K562 (cell line): ENCODE measurements at regions not wholly inside any gene's neighbourhood (a gene's known extent, or its start where the extent isn't known, plus 50 kb on each side); places are given as distances from the start of the nearest gene placed in this dataset.

Experiments used
- ATAC-seq: fragments of 200-7000 bp; cut with Tn5 transposase; 3 replicates; pipeline ENCODE4 v1.9.1; 2020; ENCODE audit warnings: moderate library complexity
- BruUV-seq: library from RNA; stranded (reverse); fragments of 400-500 nt; replicated peaks from 2 replicates; lab custom pipeline; 2021; lab: Mats Ljungman, UMichigan
- CTCF ChIA-PET: fragments of 300-600 bp; formaldehyde crosslinking; extraction: SDS; loops from one replicate; lab custom pipeline; 2021; ENCODE audit warnings: low intra/inter-chr PET ratio; lab: Yijun Ruan, JAX
- POLR2A ChIA-PET: fragments of 300-600, 350-650 bp; sonication (Branson Sonifier 250); formaldehyde crosslinking; extraction: SDS; loops from one replicate; lab custom pipeline; 2021; ENCODE audit warnings: antibody characterized with exemption, inconsistent platforms; lab: Yijun Ruan, JAX
- DNase-seq, 4 experiments: peaks; one replicate each; pipeline versions ENCODE4 v3.0.0 to v3.0.0-alpha.2; 2011 to 2018; ENCODE audit warnings: low spot score in 3 of 4, mixed read lengths in 3 of 4; ENCODE audit errors: extremely low read depth in 1 of 4
- FAIRE-seq: peaks from 2 replicates; lab custom pipeline; 2011; peaks lifted over from hg19 to GRCh38; lab: Jason Lieb, UNC
- H2AFZ ChIP-seq: 2 replicates; pipeline ENCODE4 v1.6.0; 2011; ENCODE audit warnings: low read depth, low read length, control low read depth, inconsistent platforms
- H3K27ac ChIP-seq: fragments of 200-600 bp; 3 replicates; pipeline ENCODE4 v1.8.0; 2011; ENCODE audit warnings: low read depth, mild to moderate bottlenecking, control low read depth, inconsistent platforms, low read length, moderate library complexity, mixed read lengths; ENCODE audit errors: extremely low read depth
- H3K27me3 ChIP-seq, 2 experiments: fragments of 300-600 bp in 1 of 2; 2 replicates in 1 of 2; 3 replicates in 1 of 2; pipeline versions ENCODE4 v1.6.0 to v1.8.0; 2011; ENCODE audit warnings: inconsistent platforms in 2 of 2, low read length in 2 of 2, mild to moderate bottlenecking in 1 of 2, mixed read lengths in 1 of 2, moderate library complexity in 1 of 2; ENCODE audit not compliant: control insufficient read depth in 2 of 2, insufficient read depth in 2 of 2
- H3K36me3 ChIP-seq: fragments of 300-600 bp; 3 replicates; pipeline ENCODE4 v1.8.0; 2011; ENCODE audit warnings: mild to moderate bottlenecking, low read length, inconsistent platforms; ENCODE audit not compliant: control insufficient read depth, insufficient read depth
- H3K4me1 ChIP-seq, 2 experiments: fragments of 200-600 bp in 1 of 2; replicated peaks in 1 of 2; 2 replicates in 1 of 2; 3 replicates in 1 of 2; pipeline versions ENCODE4 v1.5.1 to v1.8.0; 2011; ENCODE audit warnings: inconsistent platforms in 2 of 2, low read length in 2 of 2, mild to moderate bottlenecking in 1 of 2, mixed read lengths in 1 of 2, moderate library complexity in 1 of 2; ENCODE audit not compliant: control insufficient read depth in 2 of 2, insufficient read depth in 2 of 2
- H3K4me2 ChIP-seq: 2 replicates; pipeline ENCODE4 v1.6.1; 2011; ENCODE audit warnings: low read length, control low read depth, inconsistent platforms, mixed read lengths; ENCODE audit not compliant: insufficient read depth
- H3K4me3 ChIP-seq: fragments of 200-600 bp; sonication (generic), shearing (Covaris generic); 2 replicates; pipeline ENCODE4 v1.5.1; 2016; ENCODE audit warnings: control low read depth, inconsistent platforms
- H3K79me2 ChIP-seq: fragments of 200-600 bp; 3 replicates; pipeline ENCODE4 v1.8.0; 2011; ENCODE audit warnings: low read length, inconsistent platforms; ENCODE audit not compliant: control insufficient read depth, insufficient read depth
- H3K9ac ChIP-seq, 2 experiments: 2 replicates each; pipeline versions ENCODE4 v1.6.0 to v1.6.1; 2011; ENCODE audit warnings: low read depth in 2 of 2, low read length in 2 of 2, control low read depth in 1 of 2, inconsistent platforms in 1 of 2, mild to moderate bottlenecking in 1 of 2, mixed read lengths in 1 of 2; ENCODE audit not compliant: insufficient read depth in 1 of 2
- H3K9me1 ChIP-seq: one replicate; pipeline ENCODE4 v1.6.0; 2011; ENCODE audit warnings: inconsistent platforms, mild to moderate bottlenecking, low read length, moderate library complexity; ENCODE audit not compliant: control insufficient read depth, insufficient read depth
- H3K9me3 ChIP-seq: replicated peaks from 2 replicates; pipeline ENCODE4 v1.5.1; 2011; ENCODE audit warnings: low read depth, low read length, inconsistent platforms; ENCODE audit not compliant: control insufficient read depth, insufficient read depth
- H4K20me1 ChIP-seq: replicated peaks from 2 replicates; pipeline ENCODE4 v1.6.1; 2011; ENCODE audit warnings: low read length, inconsistent platforms, mixed read lengths; ENCODE audit not compliant: control insufficient read depth, insufficient read depth
- POLR2G ChIP-seq: fragments of 200-400 bp; formaldehyde crosslinking; IDR thresholded peaks from 2 replicates; pipeline ENCODE4 v1.6.1; 2017; ENCODE audit warnings: low read depth, mild to moderate bottlenecking, antibody characterized with exemption, low read length, moderate library complexity
- SMAD3 ChIP-seq: fragments of 450-650 bp; formaldehyde crosslinking; conservative IDR thresholded peaks from 2 replicates; pipeline ENCODE4 v1.4.0; 2020; ENCODE audit warnings: mild to moderate bottlenecking
- SNRNP70 ChIP-seq: fragments of 200-400 bp; formaldehyde crosslinking; optimal IDR thresholded peaks from 2 replicates; pipeline ENCODE3; 2017; ENCODE audit warnings: low read depth, low read length
- ZNF347 ChIP-seq: fragments of 450-650 bp; formaldehyde crosslinking; IDR thresholded peaks from 2 replicates; pipeline ENCODE4 v1.4.0; 2020; ENCODE audit warnings: low read depth, mild to moderate bottlenecking, moderate library complexity
- ZNF76 ChIP-seq: fragments of 250-450 bp; sonication (Bioruptor Pico); IDR thresholded peaks from 2 replicates; pipeline ENCODE4 v1.4.0; 2020; ENCODE audit warnings: mild to moderate bottlenecking, moderate library complexity, borderline replicate concordance
- WGBS: fragments of 100-300 bp; shearing (Covaris generic); methylation state at CpG from one replicate; pipeline ENCODE4 v1.1.6; 2016; ENCODE audit warnings: low coverage, mixed read lengths; ENCODE audit not compliant: insufficient coverage; ENCODE audit errors: missing lambda C conversion rate; 5-methylcytosine and 5-hydroxymethylcytosine counted together
- in situ Hi-C: fragments of 300-500 bp; cut with MboI; formaldehyde crosslinking; loops from 4 replicates; pipeline ENCODE4 v1.15.0; 2018; ENCODE audit warnings: inconsistent platforms, mixed read lengths
- intact Hi-C: fragments of 100-400 bp; cut with micrococcal nuclease; formaldehyde crosslinking; loops from 2 replicates; pipeline ENCODE4 v1.14.2; 2022

DNA sequence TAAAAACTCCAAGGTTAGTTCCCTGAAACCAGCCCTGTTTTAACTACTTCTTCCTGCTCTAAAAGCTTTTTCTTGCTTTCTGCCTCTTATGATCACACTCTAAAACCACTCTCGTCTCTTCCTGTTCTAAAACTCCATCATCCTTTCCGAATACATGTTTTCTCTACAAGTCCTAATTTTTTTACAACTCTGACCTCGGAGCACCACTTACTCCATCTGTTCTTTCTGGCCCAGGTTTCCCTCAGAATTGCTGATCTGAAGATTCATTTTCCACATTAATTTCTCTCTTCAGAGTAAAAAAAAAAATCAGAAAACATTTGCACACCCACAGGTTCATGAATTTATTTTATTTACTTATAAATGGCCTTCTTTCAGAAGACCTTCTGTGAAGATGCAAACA, 265.7 kb upstream of the CADM1 start:
- POLR2A ChIA-PET: no interaction called here
- no peak overlapping the region for H3K27ac ChIP-seq
- no peak overlapping the region for H3K9ac ChIP-seq
- no peak overlapping the region for H3K4me2 ChIP-seq
- in situ Hi-C loops: no loop called here
- no peak for FAIRE-seq
- H3K4me3 ChIP-seq: no peak overlapping the region
- WGBS: 0% methylated on average over 3 of the region's 3 CpGs
- no peaks in the 10 kb centered on the region for H3K9me1 ChIP-seq
- CTCF ChIA-PET: no interaction called here
- no peak for ATAC-seq
- no peak overlapping the region for H2AFZ ChIP-seq
- TF ChIP-seq SNRNP70 (no peak), SMAD3 (CRISPR knock-in tag) (no peak), POLR2G (no peak)
- H3K36me3 ChIP-seq: no peaks in the 10 kb centered on the region
- no peaks in the 10 kb centered on the region; a peak in 1 of 5 replicates for H3K27me3 ChIP-seq
- intact Hi-C loops: no loop called here
- H3K4me1 ChIP-seq: peaks cover 0 to 11% of the 10 kb centered on the region in 2 experiments; a peak in 1 of 5 replicates
- H4K20me1 ChIP-seq: no peaks in the 10 kb centered on the region
- no peaks in the 10 kb centered on the region for H3K79me2 ChIP-seq
- no peaks in the 10 kb centered on the region for H3K9me3 ChIP-seq
- BruUV-seq: no TSS peak
- no peak for DNase-seq

GRCh38 chr11:115767883-115768282, 263.7 kb upstream of the CADM1 start:
- H2AFZ ChIP-seq: no peak overlapping the region
- ATAC-seq: no peak
- no peak for FAIRE-seq
- no peaks in the 10 kb centered on the region for H3K36me3 ChIP-seq
- H3K9ac ChIP-seq: no peak overlapping the region
- H3K4me2 ChIP-seq: no peak overlapping the region
- no peak overlapping the region for H3K27ac ChIP-seq
- no peaks in the 10 kb centered on the region for H3K9me3 ChIP-seq
- TF ChIP-seq ZNF347 (CRISPR knock-in tag): no peak
- no peak for TF ChIP-seq ZNF76 (CRISPR knock-in tag)
- TF ChIP-seq, all 486 proteins: peak for 0
- ChIA-PET POLR2A (no interaction called here), CTCF (no interaction called here)
- intact Hi-C loops (no loop called here), in situ Hi-C loops (no loop called here)
- no peaks in the 10 kb centered on the region for H3K79me2 ChIP-seq
- no peaks in the 10 kb centered on the region for H4K20me1 ChIP-seq
- H3K4me3 ChIP-seq: no peak overlapping the region
- DNase-seq: no peak
- H3K9me1 ChIP-seq: no peaks in the 10 kb centered on the region
- BruUV-seq: no TSS peak
- WGBS: 4% methylated on average over 3 of the region's 3 CpGs
- H3K4me1 ChIP-seq: peaks cover 0 to 11% of the 10 kb centered on the region in 2 experiments; a peak in 1 of 5 replicates
- no peaks in the 10 kb centered on the region for H3K27me3 ChIP-seq
